ENCODE measurements at regions not wholly inside any gene's neighbourhood (a gene's known extent, or its start where the extent isn't known, plus 50 kb on each side); places are given as distances from the start of the nearest gene placed in this dataset.

DNA sequence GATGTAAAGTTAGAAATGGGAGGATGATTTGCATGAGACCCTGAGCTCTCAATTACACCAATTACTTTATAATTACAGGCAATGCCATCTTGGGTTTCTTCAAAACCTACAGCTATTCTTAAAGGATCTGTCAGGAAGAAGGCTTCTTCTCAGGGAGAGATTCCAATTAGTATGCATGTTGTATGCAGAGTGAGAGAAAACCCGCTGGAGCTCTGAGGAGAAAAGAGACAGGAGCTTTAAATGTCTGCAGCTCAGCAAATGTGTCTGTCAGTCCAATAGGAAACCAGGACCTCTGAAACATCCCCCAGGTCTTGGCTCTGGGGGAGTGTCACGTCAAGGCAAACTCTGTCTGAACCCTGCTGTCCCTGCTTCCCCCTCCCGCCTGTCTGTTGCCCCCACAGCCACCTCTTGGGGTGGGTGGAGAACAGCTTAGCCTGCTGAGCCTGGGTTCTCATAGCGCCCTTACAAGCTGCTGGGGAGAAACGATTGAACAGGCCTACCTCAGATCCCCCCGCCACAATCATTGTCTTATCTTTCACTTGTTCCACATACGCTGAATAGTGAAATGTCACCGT is 140.2 kb downstream of the SPATA19 start:
- Histone ChIP-seq H3K4me1 (no peaks in the 10 kb centered on the region), H3K36me3 (no peaks in the 10 kb centered on the region), H3K9me3 (no peaks in the 10 kb centered on the region), H3K27me3 (peaks cover 28% of the 10 kb centered on the region), H3K4me3 (no peak overlapping the region), H3K27ac (no peak overlapping the region)
- no peak for ATAC-seq
- WGBS, 2 donors (ENCODE audit: low coverage in 1 of 2), result 43% methylated on average over 6 of the region's 8 CpGs; no CpG with 5 or more reads in 1 of the 2 donors
- TF ChIP-seq POLR2AphosphoS5 (IDR thresholded peaks at IDR 0.05) (no peak), POLR2A (IDR thresholded peaks at IDR 0.05) (no peak), EP300 (IDR thresholded peaks at IDR 0.05) (no peak)
- TF ChIP-seq, protein P1, sequence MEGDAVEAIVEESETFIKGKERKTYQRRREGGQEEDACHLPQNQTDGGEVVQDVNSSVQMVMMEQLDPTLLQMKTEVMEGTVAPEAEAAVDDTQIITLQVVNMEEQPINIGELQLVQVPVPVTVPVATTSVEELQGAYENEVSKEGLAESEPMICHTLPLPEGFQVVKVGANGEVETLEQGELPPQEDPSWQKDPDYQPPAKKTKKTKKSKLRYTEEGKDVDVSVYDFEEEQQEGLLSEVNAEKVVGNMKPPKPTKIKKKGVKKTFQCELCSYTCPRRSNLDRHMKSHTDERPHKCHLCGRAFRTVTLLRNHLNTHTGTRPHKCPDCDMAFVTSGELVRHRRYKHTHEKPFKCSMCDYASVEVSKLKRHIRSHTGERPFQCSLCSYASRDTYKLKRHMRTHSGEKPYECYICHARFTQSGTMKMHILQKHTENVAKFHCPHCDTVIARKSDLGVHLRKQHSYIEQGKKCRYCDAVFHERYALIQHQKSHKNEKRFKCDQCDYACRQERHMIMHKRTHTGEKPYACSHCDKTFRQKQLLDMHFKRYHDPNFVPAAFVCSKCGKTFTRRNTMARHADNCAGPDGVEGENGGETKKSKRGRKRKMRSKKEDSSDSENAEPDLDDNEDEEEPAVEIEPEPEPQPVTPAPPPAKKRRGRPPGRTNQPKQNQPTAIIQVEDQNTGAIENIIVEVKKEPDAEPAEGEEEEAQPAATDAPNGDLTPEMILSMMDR (IDR thresholded peaks at IDR 0.05), result no peak

DNA sequence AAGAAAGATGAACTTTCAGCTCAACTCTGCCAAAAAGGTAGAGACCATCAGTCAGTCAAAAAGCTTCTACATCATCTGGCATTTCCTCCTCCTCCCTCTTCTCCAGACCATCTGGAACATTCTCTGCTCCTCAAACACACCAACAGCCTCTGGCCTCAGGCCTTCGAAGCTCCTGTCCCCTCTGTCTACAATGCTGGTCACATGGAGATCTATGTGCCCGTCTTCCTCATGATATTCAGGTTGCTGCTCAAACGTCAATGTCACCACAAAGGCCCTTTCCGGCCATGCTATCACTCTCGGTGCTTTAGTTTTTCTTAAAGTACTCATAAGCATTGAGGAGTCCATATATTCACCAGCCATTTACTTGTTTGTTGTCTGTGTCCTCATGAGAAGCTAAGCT is 146.2 kb downstream of the SPATA19 start:
- WGBS, 2 donors (ENCODE audit: low coverage in 1 of 2), result 86 to 100% methylated on average over 1 to 5 of the region's 5 CpGs
- ATAC-seq, result no peak
- no peaks in the 10 kb centered on the region for H3K9me3 ChIP-seq
- no peaks in the 10 kb centered on the region for H3K36me3 ChIP-seq
- H3K27me3 ChIP-seq, result no peaks in the 10 kb centered on the region
- H3K27ac ChIP-seq, result no peak overlapping the region
- TF ChIP-seq POLR2A (IDR thresholded peaks at IDR 0.05), result no peak
- no peak for TF ChIP-seq EP300 (IDR thresholded peaks at IDR 0.05)
- TF ChIP-seq POLR2AphosphoS5 (IDR thresholded peaks at IDR 0.05), result no peak
- TF ChIP-seq, protein P1 (IDR thresholded peaks at IDR 0.05), result no peak
- no peak overlapping the region for H3K4me3 ChIP-seq
- no peaks in the 10 kb centered on the region for H3K4me1 ChIP-seq

DNA sequence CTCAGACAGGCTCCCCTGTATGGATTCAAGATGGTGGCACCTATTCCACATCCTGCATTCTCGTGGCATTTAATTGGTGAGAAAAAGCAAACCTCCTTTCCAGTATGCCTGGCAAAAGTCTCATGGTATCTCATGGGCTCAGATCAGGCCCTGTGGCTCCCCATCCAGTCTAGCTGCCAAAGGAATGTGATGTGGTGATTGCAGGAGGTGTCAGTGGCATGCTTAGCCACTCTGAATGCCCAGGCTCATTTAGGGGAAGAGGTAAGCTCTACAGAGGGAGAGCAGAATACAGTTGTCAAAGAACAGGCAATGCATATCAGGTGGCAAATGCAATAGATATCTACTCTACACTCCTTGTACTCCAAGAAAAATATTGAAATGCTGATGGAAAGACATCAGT is 146.7 kb downstream of the SPATA19 start:
- H3K27ac ChIP-seq, result no peak overlapping the region
- H3K4me1 ChIP-seq, result no peaks in the 10 kb centered on the region
- H3K9me3 ChIP-seq, result no peaks in the 10 kb centered on the region
- WGBS, 2 donors (ENCODE audit: low coverage in 1 of 2), result 100% methylated on average over 1 of the region's 1 CpG; no CpG with 5 or more reads in 1 of the 2 donors
- H3K27me3 ChIP-seq, result no peaks in the 10 kb centered on the region
- H3K36me3 ChIP-seq, result no peaks in the 10 kb centered on the region
- no peak overlapping the region for H3K4me3 ChIP-seq
- TF ChIP-seq POLR2A (IDR thresholded peaks at IDR 0.05), result no peak
- TF ChIP-seq, protein P1 (IDR thresholded peaks at IDR 0.05), result no peak
- TF ChIP-seq POLR2AphosphoS5 (IDR thresholded peaks at IDR 0.05), result no peak
- no peak for ATAC-seq

DNA sequence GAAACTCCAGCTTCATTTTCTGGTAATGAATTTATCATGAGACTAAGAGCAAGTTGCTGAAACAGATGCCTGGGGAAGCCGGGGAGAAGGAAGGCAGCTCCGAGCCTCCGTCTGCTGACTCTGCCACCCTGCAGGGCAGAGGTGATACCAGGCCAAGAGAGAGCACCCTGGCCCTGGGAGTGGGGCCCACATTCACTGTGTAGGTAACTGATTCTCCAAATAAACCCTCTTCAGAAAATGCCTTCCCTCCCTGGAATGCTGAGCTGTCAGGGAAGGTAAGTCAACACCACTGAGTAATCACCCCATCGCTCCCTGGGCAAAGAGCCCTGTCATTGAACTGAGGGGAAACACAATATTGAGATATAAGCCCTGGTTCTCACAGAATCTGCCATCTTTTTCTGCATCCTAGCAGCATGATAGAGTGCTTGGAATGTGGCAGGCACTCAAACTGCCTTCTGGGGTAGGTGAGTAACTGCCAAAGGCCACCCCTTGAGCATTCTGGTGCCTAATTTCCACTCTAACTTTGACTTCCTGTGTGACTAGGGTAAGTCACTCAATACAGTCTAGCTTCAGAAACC is 147.6 kb downstream of the SPATA19 start:
- TF ChIP-seq EP300 (IDR thresholded peaks at IDR 0.05) (no peak), POLR2A (IDR thresholded peaks at IDR 0.05) (no peak)
- TF ChIP-seq, protein P1 (IDR thresholded peaks at IDR 0.05), result no peak
- no peak for ATAC-seq
- H3K36me3 ChIP-seq, result no peaks in the 10 kb centered on the region
- no peaks in the 10 kb centered on the region for H3K27me3 ChIP-seq
- no peak overlapping the region for H3K4me3 ChIP-seq
- WGBS, 2 donors (ENCODE audit: low coverage in 1 of 2), result 50% methylated on average over 1 of the region's 4 CpGs
- no peaks in the 10 kb centered on the region for H3K9me3 ChIP-seq
- no peaks in the 10 kb centered on the region for H3K4me1 ChIP-seq
- H3K27ac ChIP-seq, result no peak overlapping the region

DNA sequence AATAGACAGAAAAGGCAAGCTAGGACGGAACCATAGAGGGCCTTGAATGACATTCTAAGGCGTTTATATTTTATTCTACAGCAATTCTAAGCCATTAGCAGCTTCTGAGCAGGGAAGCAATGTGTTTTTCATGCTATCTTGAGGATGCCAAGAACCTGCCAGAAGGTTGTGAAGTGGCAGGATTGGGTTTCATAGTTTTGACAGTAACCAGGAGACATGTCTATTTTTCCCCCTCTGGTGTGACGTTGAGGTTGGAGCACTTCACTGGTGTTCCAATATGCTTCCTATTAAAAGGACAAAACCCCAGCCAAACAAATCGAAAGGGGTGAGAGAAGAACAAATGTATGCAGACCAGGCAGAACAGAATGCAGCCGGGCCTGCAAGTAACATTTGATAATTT is 148.2 kb downstream of the SPATA19 start:
- Histone ChIP-seq H3K4me1 (no peaks in the 10 kb centered on the region), H3K4me3 (no peak overlapping the region), H3K36me3 (no peaks in the 10 kb centered on the region), H3K27me3 (no peaks in the 10 kb centered on the region), H3K27ac (no peak overlapping the region), H3K9me3 (no peaks in the 10 kb centered on the region)
- TF ChIP-seq POLR2AphosphoS5 (IDR thresholded peaks at IDR 0.05), result no peak
- TF ChIP-seq EP300 (IDR thresholded peaks at IDR 0.05), result no peak
- 18 to 23% methylated on average over 5 of the region's 5 CpGs for WGBS, 2 donors (ENCODE audit: low coverage in 1 of 2)
- no peak for ATAC-seq
